Endothelial cell (in vitro differentiated cells): ENCODE measurements at regions not wholly inside any gene's neighbourhood (a gene's known extent, or its start where the extent isn't known, plus 50 kb on each side); places are given as distances from the start of the nearest gene placed in this dataset.

Source experiments
- DNase-seq: peaks from one replicate; pipeline ENCODE4 v3.0.0; 2021; ENCODE audit warnings: low spot score
- H3K27ac Mint-ChIP-seq: one replicate; pipeline ENCODE4 v1.8.0; 2021; ENCODE audit warnings: mixed read lengths, inconsistent platforms; ENCODE audit not compliant: unreplicated experiment
- H3K27me3 Mint-ChIP-seq: one replicate; pipeline ENCODE4 v1.8.0; 2021; ENCODE audit warnings: mild to moderate bottlenecking, moderate library complexity, mixed read lengths, inconsistent platforms; ENCODE audit not compliant: unreplicated experiment
- H3K36me3 Mint-ChIP-seq: one replicate; pipeline ENCODE4 v1.8.0; 2021; ENCODE audit warnings: mild to moderate bottlenecking, low read depth, mixed read lengths, inconsistent platforms; ENCODE audit not compliant: unreplicated experiment
- H3K4me1 Mint-ChIP-seq: one replicate; pipeline ENCODE4 v1.8.0; 2021; ENCODE audit warnings: mild to moderate bottlenecking, mixed read lengths, inconsistent platforms; ENCODE audit not compliant: unreplicated experiment
- H3K4me3 Mint-ChIP-seq: one replicate; pipeline ENCODE4 v1.8.0; 2021; ENCODE audit warnings: mild to moderate bottlenecking, mixed read lengths, inconsistent platforms; ENCODE audit not compliant: unreplicated experiment
- H3K9me3 Mint-ChIP-seq: one replicate; pipeline ENCODE4 v1.8.0; 2021; ENCODE audit warnings: mixed read lengths, inconsistent platforms; ENCODE audit not compliant: unreplicated experiment
- TF ChIP-seq, protein P1 (sequence below): fragments of 200-600 bp; sonication (generic); IDR thresholded peaks from one replicate; pipeline ENCODE4 v1.5.0; 2021; ENCODE audit warnings: antibody characterized with exemption; ENCODE audit not compliant: unreplicated experiment

- H3K9me3 Mint-ChIP-seq, result no peaks in the 10 kb centered on the region
- TF ChIP-seq, protein P1, sequence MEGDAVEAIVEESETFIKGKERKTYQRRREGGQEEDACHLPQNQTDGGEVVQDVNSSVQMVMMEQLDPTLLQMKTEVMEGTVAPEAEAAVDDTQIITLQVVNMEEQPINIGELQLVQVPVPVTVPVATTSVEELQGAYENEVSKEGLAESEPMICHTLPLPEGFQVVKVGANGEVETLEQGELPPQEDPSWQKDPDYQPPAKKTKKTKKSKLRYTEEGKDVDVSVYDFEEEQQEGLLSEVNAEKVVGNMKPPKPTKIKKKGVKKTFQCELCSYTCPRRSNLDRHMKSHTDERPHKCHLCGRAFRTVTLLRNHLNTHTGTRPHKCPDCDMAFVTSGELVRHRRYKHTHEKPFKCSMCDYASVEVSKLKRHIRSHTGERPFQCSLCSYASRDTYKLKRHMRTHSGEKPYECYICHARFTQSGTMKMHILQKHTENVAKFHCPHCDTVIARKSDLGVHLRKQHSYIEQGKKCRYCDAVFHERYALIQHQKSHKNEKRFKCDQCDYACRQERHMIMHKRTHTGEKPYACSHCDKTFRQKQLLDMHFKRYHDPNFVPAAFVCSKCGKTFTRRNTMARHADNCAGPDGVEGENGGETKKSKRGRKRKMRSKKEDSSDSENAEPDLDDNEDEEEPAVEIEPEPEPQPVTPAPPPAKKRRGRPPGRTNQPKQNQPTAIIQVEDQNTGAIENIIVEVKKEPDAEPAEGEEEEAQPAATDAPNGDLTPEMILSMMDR, result no peak
Observed at GRCh38 chr7:49172639-49173038, 248.3 kb downstream of the CDC14C start.

GRCh38 chr7:49174396-49174795, 250.0 kb downstream of the CDC14C start:
- Mint-ChIP-seq H3K27ac (no peak overlapping the region), H3K4me1 (peaks cover 9% of the 10 kb centered on the region), H3K36me3 (no peaks in the 10 kb centered on the region), H3K27me3 (no peaks in the 10 kb centered on the region), H3K4me3 (no peak overlapping the region), H3K9me3 (no peaks in the 10 kb centered on the region)
- DNase-seq, result no peak
- TF ChIP-seq, protein P1, result no peak

More at GRCh38 chr7:49172639-49173038, 248.3 kb downstream of the CDC14C start:
- Mint-ChIP-seq H3K27me3 (no peaks in the 10 kb centered on the region), H3K4me3 (no peak overlapping the region), H3K4me1 (peaks cover 9% of the 10 kb centered on the region), H3K27ac (no peak overlapping the region), H3K36me3 (no peaks in the 10 kb centered on the region)
- DNase-seq, result no peak

GRCh38 chr7:49187543-49188268, 263.4 kb downstream of the CDC14C start:
- no peak overlapping the region for H3K4me3 Mint-ChIP-seq
- no peaks in the 10 kb centered on the region for H3K27me3 Mint-ChIP-seq
- no peak overlapping the region for H3K27ac Mint-ChIP-seq
- DNase-seq, result no peak
- H3K36me3 Mint-ChIP-seq, result no peaks in the 10 kb centered on the region
- H3K4me1 Mint-ChIP-seq, result no peaks in the 10 kb centered on the region
- TF ChIP-seq, protein P1, result no peak
- no peaks in the 10 kb centered on the region for H3K9me3 Mint-ChIP-seq

DNA sequence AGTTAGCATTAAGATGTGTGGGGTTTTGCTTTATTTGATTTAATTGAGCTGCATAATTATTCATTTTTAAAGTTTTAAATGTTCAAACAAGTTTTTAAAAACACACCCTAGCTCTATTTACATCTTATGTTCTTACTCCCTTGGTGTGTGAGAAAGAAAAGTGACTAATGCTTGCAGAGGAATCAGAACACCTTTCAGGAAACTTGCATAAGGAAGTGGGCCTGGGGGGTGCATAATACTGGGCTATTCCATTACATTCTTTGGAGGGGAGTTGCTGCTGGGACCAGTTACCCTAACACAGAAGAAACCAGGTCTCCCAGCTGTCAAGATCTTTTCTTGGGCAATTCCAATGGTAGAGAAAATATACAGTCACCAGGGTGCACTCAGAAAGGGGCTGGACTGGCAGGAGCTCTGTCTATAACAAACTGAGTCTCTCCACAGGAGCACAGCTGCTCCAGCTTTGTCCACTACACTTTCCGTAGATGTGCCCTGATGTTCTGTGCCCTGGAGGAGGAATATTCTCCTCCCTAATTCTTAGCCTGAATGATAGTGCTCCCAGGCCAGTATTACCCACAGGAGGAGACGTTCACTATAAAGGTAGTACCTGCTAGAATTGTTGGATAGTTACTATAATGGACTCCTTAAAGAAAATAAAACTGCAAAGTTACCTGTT, 304.2 kb downstream of the CDC14C start:
- no peak for DNase-seq
- peaks cover 9% of the 10 kb centered on the region for H3K4me1 Mint-ChIP-seq
- no peak overlapping the region for H3K4me3 Mint-ChIP-seq
- TF ChIP-seq, protein P1, result no peak
- no peaks in the 10 kb centered on the region for H3K27me3 Mint-ChIP-seq
- no peaks in the 10 kb centered on the region for H3K36me3 Mint-ChIP-seq
- H3K9me3 Mint-ChIP-seq, result no peaks in the 10 kb centered on the region
- H3K27ac Mint-ChIP-seq, result no peak overlapping the region

DNA sequence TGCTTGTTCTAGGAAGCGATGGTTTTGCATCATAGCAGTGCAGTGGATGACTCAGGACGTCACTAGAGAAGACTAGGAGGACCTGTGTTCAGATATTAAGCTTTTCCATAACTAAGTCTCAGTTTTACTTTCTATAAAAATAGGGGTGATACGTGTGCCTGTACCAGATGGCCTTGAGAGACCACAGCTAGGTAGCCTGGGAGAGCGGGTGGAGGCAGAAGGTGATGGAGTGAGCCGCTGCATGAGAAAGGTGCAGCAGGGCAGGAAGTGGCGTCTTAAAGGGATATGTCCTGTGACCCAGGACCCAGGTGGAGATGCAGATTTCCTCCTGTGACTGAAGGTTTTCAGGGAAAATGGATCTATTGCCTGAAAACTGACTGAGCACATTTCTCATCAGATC, 304.9 kb downstream of the CDC14C start:
- TF ChIP-seq, protein P1, result no peak
- Mint-ChIP-seq H3K27me3 (peaks cover 1% of the 10 kb centered on the region), H3K4me1 (peaks cover 9% of the 10 kb centered on the region), H3K36me3 (no peaks in the 10 kb centered on the region), H3K9me3 (no peaks in the 10 kb centered on the region), H3K27ac (no peak overlapping the region), H3K4me3 (no peak overlapping the region)
- no peak for DNase-seq
